ENCODE measurements at regions not wholly inside any gene's neighbourhood (a gene's known extent, or its start where the extent isn't known, plus 50 kb on each side); places are given as distances from the start of the nearest gene placed in this dataset.

DNA sequence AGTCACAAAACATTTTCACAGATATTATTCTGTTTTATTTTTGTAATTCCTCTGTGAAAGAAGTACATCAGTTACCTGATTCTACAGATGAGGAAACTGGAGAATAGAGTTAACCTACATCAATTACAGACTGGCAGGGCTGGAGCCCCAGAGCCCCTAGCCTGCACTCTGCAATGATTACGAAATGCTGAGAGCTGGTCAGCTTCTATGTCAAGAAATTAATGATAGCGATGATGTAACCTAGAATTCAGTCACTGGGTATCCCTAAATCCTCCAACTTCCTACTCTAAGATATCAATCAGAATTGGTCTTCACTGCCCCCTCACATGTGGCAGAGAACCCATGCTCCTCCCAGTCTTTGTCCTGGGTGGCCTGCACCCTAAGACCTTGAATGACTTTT is 273.5 kb upstream of the PLET1 start:
- Mint-ChIP-seq H3K36me3 (no peaks in the 10 kb centered on the region), H3K4me3 (no peak overlapping the region), H3K27ac (no peak overlapping the region), H3K4me1 (peaks cover 22% of the 10 kb centered on the region), H3K9me3 (peaks cover 0 to 2% (median 0%) of the 10 kb centered on the region in 7 donors), H3K27me3 (ENCODE audit: low read depth in 3 of 3) (peaks cover 0 to 5% (median 3%) of the 10 kb centered on the region in 3 donors)
- no peak for DNase-seq
- H3K36me3 ChIP-seq (replicated peaks in 1 of 2; ENCODE audit: control insufficient read depth in 1 of 2, insufficient read depth in 2 of 2, low read length in 2 of 2), result no peaks in the 10 kb centered on the region
- H3K4me2 ChIP-seq (replicated peaks; ENCODE audit: extremely low read depth, low read length, poor library complexity, severe bottlenecking), result no peak overlapping the region
- no peak overlapping the region for H3K27ac ChIP-seq (ENCODE audit: low read depth in 1 of 2, low read length in 2 of 2)
- H3K9me3 ChIP-seq (replicated peaks in 1 of 2; ENCODE audit: control insufficient read depth in 1 of 2, insufficient read depth in 1 of 2, low read length in 2 of 2), result no peaks in the 10 kb centered on the region
- H4K20me1 ChIP-seq (ENCODE audit: insufficient read depth, low read length), result no peaks in the 10 kb centered on the region
- H3K27me3 ChIP-seq (ENCODE audit: control insufficient read depth in 2 of 2, insufficient read depth in 2 of 2, low read length in 2 of 2), result no peaks in the 10 kb centered on the region
- peaks cover 0 to 15% of the 10 kb centered on the region in 2 donors for H3K4me1 ChIP-seq (ENCODE audit: control insufficient read depth in 1 of 2, insufficient read depth in 2 of 2, low read length in 2 of 2)
- no peak overlapping the region for H3K4me3 ChIP-seq (replicated peaks in 1 of 3; ENCODE audit: low read depth in 2 of 3, low read length in 3 of 3)
- no peaks in the 10 kb centered on the region for H3K79me2 ChIP-seq (ENCODE audit: insufficient read depth, low read length)
- H3K9ac ChIP-seq (ENCODE audit: insufficient read depth, low read length, poor library complexity, severe bottlenecking), result no peak overlapping the region
- 40% methylated on average over 1 of the region's 2 CpGs for WGBS (ENCODE audit: insufficient coverage)
- intact Hi-C loops (cut with micrococcal nuclease), result no loop called here
- no peak for TF ChIP-seq CTCF (IDR thresholded peaks at IDR 0.05)
- no peak overlapping the region for H2AFZ ChIP-seq (ENCODE audit: insufficient read depth, low read depth, low read length, poor library complexity, severe bottlenecking)

- no peak overlapping the region for H2AFZ ChIP-seq (ENCODE audit: insufficient read depth, low read depth, low read length, poor library complexity, severe bottlenecking)
- H3K27ac Mint-ChIP-seq, result no peak overlapping the region
- no peak overlapping the region for H3K4me3 ChIP-seq (replicated peaks in 1 of 3; ENCODE audit: low read depth in 2 of 3, low read length in 3 of 3)
- H3K36me3 Mint-ChIP-seq, result no peaks in the 10 kb centered on the region
- H3K27ac ChIP-seq (ENCODE audit: low read depth in 1 of 2, low read length in 2 of 2), result no peak overlapping the region
- no peaks in the 10 kb centered on the region for H3K79me2 ChIP-seq (ENCODE audit: insufficient read depth, low read length)
- H3K27me3 ChIP-seq (ENCODE audit: control insufficient read depth in 2 of 2, insufficient read depth in 2 of 2, low read length in 2 of 2), result no peaks in the 10 kb centered on the region
- H3K9me3 Mint-ChIP-seq, result peaks cover 0 to 2% (median 0%) of the 10 kb centered on the region in 7 donors
- no peak overlapping the region for H3K4me2 ChIP-seq (replicated peaks; ENCODE audit: extremely low read depth, low read length, poor library complexity, severe bottlenecking)
- H3K9me3 ChIP-seq (replicated peaks in 1 of 2; ENCODE audit: control insufficient read depth in 1 of 2, insufficient read depth in 1 of 2, low read length in 2 of 2), result no peaks in the 10 kb centered on the region
- peaks cover 0 to 3% (median 2%) of the 10 kb centered on the region in 3 donors for H3K27me3 Mint-ChIP-seq (ENCODE audit: low read depth in 3 of 3)
- no peak for TF ChIP-seq CTCF (IDR thresholded peaks at IDR 0.05)
- DNase-seq, result no peak
- intact Hi-C loops (cut with micrococcal nuclease), result no loop called here
- peaks cover 17% of the 10 kb centered on the region for H3K4me1 Mint-ChIP-seq
- no peaks in the 10 kb centered on the region for H4K20me1 ChIP-seq (ENCODE audit: insufficient read depth, low read length)
- peaks cover 0 to 10% of the 10 kb centered on the region in 2 donors for H3K4me1 ChIP-seq (ENCODE audit: control insufficient read depth in 1 of 2, insufficient read depth in 2 of 2, low read length in 2 of 2)
- no peak overlapping the region for H3K4me3 Mint-ChIP-seq
- H3K36me3 ChIP-seq (replicated peaks in 1 of 2; ENCODE audit: control insufficient read depth in 1 of 2, insufficient read depth in 2 of 2, low read length in 2 of 2), result no peaks in the 10 kb centered on the region
- WGBS (ENCODE audit: insufficient coverage), result no CpG with 5 or more reads among the region's 1 CpG
- no peak overlapping the region for H3K9ac ChIP-seq (ENCODE audit: insufficient read depth, low read length, poor library complexity, severe bottlenecking)
Observed at GRCh38 chr11:112537026-112537425, 276.4 kb upstream of the PLET1 start.
